ENCODE measurements at regions not wholly inside any gene's neighbourhood (a gene's known extent, or its start where the extent isn't known, plus 50 kb on each side); places are given as distances from the start of the nearest gene placed in this dataset.

GRCh38 chr11:92880381-92880780, 89.1 kb upstream of the MTNR1B start:
- ATAC-seq (no peak), DNase-seq (no peak)
- no peak overlapping the region for H3K4me3 ChIP-seq (ENCODE audit: low read length)
- POLR2A ChIA-PET = no interaction called here
- Mint-ChIP-seq H3K36me3 (no peaks in the 10 kb centered on the region), H3K4me1 (no peaks in the 10 kb centered on the region), H3K9me3 (peaks cover 0 to 3% (median 0%) of the 10 kb centered on the region in 11 donors), H3K27ac (no peak overlapping the region), H3K27me3 (peaks cover 0 to 14% (median 0%) of the 10 kb centered on the region in 5 donors), H3K4me3 (no peak overlapping the region)
- H3K36me3 ChIP-seq (ENCODE audit: control insufficient read depth in 2 of 3, insufficient read depth in 3 of 3, low read length in 3 of 3) = no peaks in the 10 kb centered on the region
- intact Hi-C loops (cut with micrococcal nuclease) = no loop called here
- H3K9me3 ChIP-seq (ENCODE audit: control insufficient read depth in 2 of 3, low read length in 3 of 3) = no peaks in the 10 kb centered on the region
- no peaks in the 10 kb centered on the region for H3K4me1 ChIP-seq (ENCODE audit: control insufficient read depth in 2 of 2, insufficient read depth in 2 of 2, low read length in 2 of 2)
- CTCF ChIA-PET = no interaction called here
- H3K27me3 ChIP-seq (ENCODE audit: control insufficient read depth in 2 of 2, insufficient read depth in 2 of 2, low read length in 2 of 2) = no peaks in the 10 kb centered on the region
- H3K27ac ChIP-seq (ENCODE audit: low read depth, low read length) = no peak overlapping the region

GRCh38 chr11:92881940-92882450, 87.5 kb upstream of the MTNR1B start:
- DNase-seq (no peak), ATAC-seq (no peak)
- Histone ChIP-seq H3K27ac (ENCODE audit: low read depth, low read length) (no peak overlapping the region), H3K27me3 (ENCODE audit: control insufficient read depth in 2 of 2, insufficient read depth in 2 of 2, low read length in 2 of 2) (no peaks in the 10 kb centered on the region), H3K4me3 (ENCODE audit: low read length) (no peak overlapping the region), H3K4me1 (ENCODE audit: control insufficient read depth in 2 of 2, insufficient read depth in 2 of 2, low read length in 2 of 2) (no peaks in the 10 kb centered on the region), H3K36me3 (ENCODE audit: control insufficient read depth in 2 of 3, insufficient read depth in 3 of 3, low read length in 3 of 3) (no peaks in the 10 kb centered on the region), H3K9me3 (ENCODE audit: control insufficient read depth in 2 of 3, low read length in 3 of 3) (no peaks in the 10 kb centered on the region)
- Mint-ChIP-seq H3K4me1 (peaks cover 0 to 7% (median 0%) of the 10 kb centered on the region in 7 donors), H3K27me3 (peaks cover 0 to 5% (median 0%) of the 10 kb centered on the region in 5 donors), H3K4me3 (no peak overlapping the region), H3K27ac (no peak overlapping the region), H3K36me3 (no peaks in the 10 kb centered on the region), H3K9me3 (peaks cover 0 to 3% (median 0%) of the 10 kb centered on the region in 11 donors)
- ChIA-PET CTCF (no interaction called here), POLR2A (no interaction called here)
- intact Hi-C loops (cut with micrococcal nuclease) = no loop called here

GRCh38 chr11:92882828-92883611, 86.4 kb upstream of the MTNR1B start:
- Histone ChIP-seq H3K4me1 (ENCODE audit: control insufficient read depth in 2 of 2, insufficient read depth in 2 of 2, low read length in 2 of 2) (no peaks in the 10 kb centered on the region), H3K36me3 (ENCODE audit: control insufficient read depth in 2 of 3, insufficient read depth in 3 of 3, low read length in 3 of 3) (no peaks in the 10 kb centered on the region), H3K27me3 (ENCODE audit: control insufficient read depth in 2 of 2, insufficient read depth in 2 of 2, low read length in 2 of 2) (no peaks in the 10 kb centered on the region), H3K4me3 (ENCODE audit: low read length) (no peak overlapping the region), H3K9me3 (ENCODE audit: control insufficient read depth in 2 of 3, low read length in 3 of 3) (no peaks in the 10 kb centered on the region), H3K27ac (ENCODE audit: low read depth, low read length) (no peak overlapping the region)
- Mint-ChIP-seq H3K27me3 (peaks cover 0 to 5% (median 0%) of the 10 kb centered on the region in 5 donors), H3K36me3 (no peaks in the 10 kb centered on the region), H3K4me1 (peaks cover 0 to 7% (median 0%) of the 10 kb centered on the region in 7 donors), H3K9me3 (peaks cover 0 to 3% (median 0%) of the 10 kb centered on the region in 11 donors), H3K4me3 (no peak overlapping the region), H3K27ac (no peak overlapping the region)
- ChIA-PET CTCF (no interaction called here), POLR2A (no interaction called here)
- DNase-seq (no peak), ATAC-seq (no peak)
- intact Hi-C loops (cut with micrococcal nuclease) = no loop called here

- no peaks in the 10 kb centered on the region for H3K27me3 Mint-ChIP-seq
- H3K36me3 ChIP-seq (ENCODE audit: control insufficient read depth in 2 of 3, insufficient read depth in 3 of 3, low read length in 3 of 3) = no peaks in the 10 kb centered on the region
- ATAC-seq = no peak
- CTCF ChIA-PET = interaction anchor here (0.7 kb wide), 1 partner anchor 25 kb away, joined by 3 read pairs; no protein-coding TSS in a partner anchor
- no peaks in the 10 kb centered on the region for H3K27me3 ChIP-seq (ENCODE audit: control insufficient read depth in 2 of 2, insufficient read depth in 2 of 2, low read length in 2 of 2)
- no peak overlapping the region for H3K4me3 Mint-ChIP-seq
- no peak overlapping the region for H3K27ac Mint-ChIP-seq
- no peaks in the 10 kb centered on the region for H3K4me1 ChIP-seq (ENCODE audit: control insufficient read depth in 2 of 2, insufficient read depth in 2 of 2, low read length in 2 of 2)
- H3K36me3 Mint-ChIP-seq = no peaks in the 10 kb centered on the region
- peaks cover 0 to 7% (median 0%) of the 10 kb centered on the region in 7 donors for H3K4me1 Mint-ChIP-seq
- no peak overlapping the region for H3K27ac ChIP-seq (ENCODE audit: low read depth, low read length)
- POLR2A ChIA-PET = no interaction called here
- DNase-seq = no peak
- intact Hi-C loops (cut with micrococcal nuclease) = no loop called here
- H3K9me3 ChIP-seq (ENCODE audit: control insufficient read depth in 2 of 3, low read length in 3 of 3) = no peaks in the 10 kb centered on the region
- H3K9me3 Mint-ChIP-seq = peaks cover 0 to 3% (median 0%) of the 10 kb centered on the region in 11 donors
- H3K4me3 ChIP-seq (ENCODE audit: low read length) = no peak overlapping the region
Observed at GRCh38 chr11:92885600-92885999, 83.9 kb upstream of the MTNR1B start.

GRCh38 chr11:92886243-92886905, 83.1 kb upstream of the MTNR1B start:
- Mint-ChIP-seq H3K9me3 (peaks cover 0 to 3% (median 0%) of the 10 kb centered on the region in 11 donors), H3K36me3 (no peaks in the 10 kb centered on the region), H3K4me3 (no peak overlapping the region), H3K4me1 (peaks cover 0 to 7% (median 0%) of the 10 kb centered on the region in 7 donors), H3K27me3 (no peaks in the 10 kb centered on the region), H3K27ac (no peak overlapping the region)
- H3K9me3 ChIP-seq (ENCODE audit: control insufficient read depth in 2 of 3, low read length in 3 of 3) = no peaks in the 10 kb centered on the region
- no peaks in the 10 kb centered on the region for H3K27me3 ChIP-seq (ENCODE audit: control insufficient read depth in 2 of 2, insufficient read depth in 2 of 2, low read length in 2 of 2)
- CTCF ChIA-PET = interaction anchor here (0.7 kb wide), 1 partner anchor 25 kb away, joined by 3 read pairs; no protein-coding TSS in a partner anchor
- H3K4me3 ChIP-seq (ENCODE audit: low read length) = no peak overlapping the region
- DNase-seq (no peak), ATAC-seq (no peak)
- no peaks in the 10 kb centered on the region for H3K36me3 ChIP-seq (ENCODE audit: control insufficient read depth in 2 of 3, insufficient read depth in 3 of 3, low read length in 3 of 3)
- intact Hi-C loops (cut with micrococcal nuclease) = no loop called here
- H3K27ac ChIP-seq (ENCODE audit: low read depth, low read length) = no peak overlapping the region
- POLR2A ChIA-PET = no interaction called here
- H3K4me1 ChIP-seq (ENCODE audit: control insufficient read depth in 2 of 2, insufficient read depth in 2 of 2, low read length in 2 of 2) = no peaks in the 10 kb centered on the region

GRCh38 chr11:92888696-92889095, 80.8 kb upstream of the MTNR1B start:
- Mint-ChIP-seq H3K27ac (no peak overlapping the region), H3K9me3 (peaks cover 0 to 2% (median 0%) of the 10 kb centered on the region in 11 donors), H3K36me3 (no peaks in the 10 kb centered on the region), H3K27me3 (no peaks in the 10 kb centered on the region), H3K4me3 (no peak overlapping the region), H3K4me1 (peaks cover 0 to 7% (median 0%) of the 10 kb centered on the region in 7 donors)
- no peak overlapping the region for H3K27ac ChIP-seq (ENCODE audit: low read depth, low read length)
- CTCF ChIA-PET = no interaction called here
- no peak overlapping the region for H3K4me3 ChIP-seq (ENCODE audit: low read length)
- no peak for ATAC-seq
- H3K4me1 ChIP-seq (ENCODE audit: control insufficient read depth in 2 of 2, insufficient read depth in 2 of 2, low read length in 2 of 2) = no peaks in the 10 kb centered on the region
- intact Hi-C loops (cut with micrococcal nuclease) = no loop called here
- H3K9me3 ChIP-seq (ENCODE audit: control insufficient read depth in 2 of 3, low read length in 3 of 3) = no peaks in the 10 kb centered on the region
- POLR2A ChIA-PET = no interaction called here
- no peaks in the 10 kb centered on the region for H3K36me3 ChIP-seq (ENCODE audit: control insufficient read depth in 2 of 3, insufficient read depth in 3 of 3, low read length in 3 of 3)
- H3K27me3 ChIP-seq (ENCODE audit: control insufficient read depth in 2 of 2, insufficient read depth in 2 of 2, low read length in 2 of 2) = no peaks in the 10 kb centered on the region
- DNase-seq = no peak

Measured in naive thymus-derived CD4-positive, alpha-beta T cell (primary cell).